Activated T-cell treated with anti-CD3 and anti-CD28 coated beads, Interleukin-2, amount 50 U/mL, for 4 hours (primary cell): ENCODE measurements at regions not wholly inside any gene's neighbourhood (a gene's known extent, or its start where the extent isn't known, plus 50 kb on each side); places are given as distances from the start of the nearest gene placed in this dataset.
A peak's percentile ranks its signal among the peaks of the same experiment; 100 is the strongest.

Experiments
- ATAC-seq, 2 donors: fragments of 200-7000 bp; cut with Tn5 transposase; one replicate each; pipeline ENCODE4 v1.10.0; 2021
- DNase-seq: peaks from one replicate; pipeline ENCODE4 v3.0.0-alpha.2; 2020
- H3K27me3 Mint-ChIP-seq: one replicate; pipeline ENCODE4 v1.8.0; 2021; ENCODE audit warnings: low read depth, mixed read lengths
- H3K36me3 Mint-ChIP-seq: one replicate; pipeline ENCODE4 v1.8.0; 2022; ENCODE audit warnings: mixed read lengths; ENCODE audit not compliant: insufficient read depth
- H3K4me1 Mint-ChIP-seq: one replicate; pipeline ENCODE4 v1.8.0; 2021; ENCODE audit warnings: low read depth, mixed read lengths
- H3K4me3 Mint-ChIP-seq: one replicate; pipeline ENCODE4 v1.8.0; 2021; ENCODE audit warnings: mild to moderate bottlenecking, moderate library complexity, mixed read lengths
- H3K9me3 Mint-ChIP-seq: one replicate; pipeline ENCODE4 v1.8.0; 2021; ENCODE audit warnings: mixed read lengths

DNA sequence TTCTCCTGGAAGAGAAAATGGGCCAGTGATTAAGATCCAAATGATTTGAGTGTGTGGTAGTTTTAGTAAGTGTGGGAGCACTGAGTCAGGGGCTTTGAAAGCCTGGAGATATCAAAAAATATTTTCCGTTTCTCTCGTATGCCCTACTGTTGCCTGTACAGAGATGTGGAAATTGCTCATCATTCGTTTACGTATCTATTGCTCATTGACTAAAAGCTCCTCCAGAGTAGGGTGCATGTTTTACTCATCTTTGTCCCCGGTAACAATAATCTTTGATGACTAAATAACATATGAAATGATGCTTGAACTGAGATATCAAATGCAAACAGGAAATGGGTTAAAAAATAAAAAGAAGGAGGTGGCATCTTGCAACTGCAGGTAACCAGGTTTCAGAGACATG, 114.2 kb upstream of the FST start:
- no peaks in the 10 kb centered on the region for H3K9me3 Mint-ChIP-seq
- no peaks in the 10 kb centered on the region for H3K27me3 Mint-ChIP-seq
- H3K4me3 Mint-ChIP-seq, result no peak overlapping the region
- no peaks in the 10 kb centered on the region for H3K36me3 Mint-ChIP-seq
- ATAC-seq, result peak; percentile 78 to 81
- DNase-seq, result no peak
- peaks cover 3% of the 10 kb centered on the region for H3K4me1 Mint-ChIP-seq

DNA sequence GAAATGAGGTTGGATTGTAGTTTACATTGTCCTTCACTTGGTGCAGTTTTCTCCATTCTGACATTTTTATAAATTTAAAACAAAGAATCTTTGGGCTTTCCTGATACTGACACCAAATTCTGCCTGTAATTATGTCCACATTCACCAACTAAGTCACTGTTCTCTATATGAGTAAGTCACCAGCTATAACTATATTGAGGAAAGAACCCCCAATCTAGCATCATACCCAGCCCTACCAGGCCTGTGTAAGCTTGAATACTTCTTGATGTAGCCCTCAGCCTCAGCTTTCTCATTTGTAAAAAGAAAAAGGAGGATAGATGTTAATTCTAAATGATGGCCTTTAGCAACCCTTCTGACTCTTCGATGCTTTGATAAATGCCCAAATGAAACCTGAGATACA, 112.7 kb upstream of the FST start:
- ATAC-seq, result no peak
- H3K36me3 Mint-ChIP-seq, result no peaks in the 10 kb centered on the region

DNA sequence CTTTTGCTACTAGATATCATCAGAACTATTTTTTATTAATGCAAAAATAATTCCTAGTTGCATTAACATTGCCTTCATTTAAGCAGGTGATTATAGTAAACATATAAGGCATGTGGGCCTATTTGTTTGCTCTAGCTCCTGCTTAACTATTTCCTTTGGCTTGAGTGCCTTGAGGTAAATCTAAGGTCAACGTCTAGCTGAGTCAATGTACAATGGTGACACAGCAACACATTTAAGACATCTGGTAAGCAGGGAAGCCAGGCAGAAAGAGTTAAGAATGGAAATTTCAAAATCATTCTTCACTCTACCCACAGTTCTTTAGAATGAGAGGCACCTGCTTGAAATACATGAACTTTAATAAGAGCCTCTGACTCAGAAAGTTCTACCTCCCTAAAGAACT, 111.9 kb upstream of the FST start:
- Mint-ChIP-seq H3K36me3 (no peaks in the 10 kb centered on the region), H3K9me3 (no peaks in the 10 kb centered on the region), H3K4me1 (peaks cover 3% of the 10 kb centered on the region), H3K27me3 (peaks cover 4% of the 10 kb centered on the region), H3K4me3 (no peak overlapping the region)
- DNase-seq, result no peak
- ATAC-seq, result no peak

More for the DNA sequence above, 112.7 kb upstream of the FST start:
- H3K4me1 Mint-ChIP-seq, result peaks cover 3% of the 10 kb centered on the region
- no peak for DNase-seq
- H3K4me3 Mint-ChIP-seq, result no peak overlapping the region
- H3K27me3 Mint-ChIP-seq, result peaks cover 4% of the 10 kb centered on the region
- H3K9me3 Mint-ChIP-seq, result no peaks in the 10 kb centered on the region

DNA sequence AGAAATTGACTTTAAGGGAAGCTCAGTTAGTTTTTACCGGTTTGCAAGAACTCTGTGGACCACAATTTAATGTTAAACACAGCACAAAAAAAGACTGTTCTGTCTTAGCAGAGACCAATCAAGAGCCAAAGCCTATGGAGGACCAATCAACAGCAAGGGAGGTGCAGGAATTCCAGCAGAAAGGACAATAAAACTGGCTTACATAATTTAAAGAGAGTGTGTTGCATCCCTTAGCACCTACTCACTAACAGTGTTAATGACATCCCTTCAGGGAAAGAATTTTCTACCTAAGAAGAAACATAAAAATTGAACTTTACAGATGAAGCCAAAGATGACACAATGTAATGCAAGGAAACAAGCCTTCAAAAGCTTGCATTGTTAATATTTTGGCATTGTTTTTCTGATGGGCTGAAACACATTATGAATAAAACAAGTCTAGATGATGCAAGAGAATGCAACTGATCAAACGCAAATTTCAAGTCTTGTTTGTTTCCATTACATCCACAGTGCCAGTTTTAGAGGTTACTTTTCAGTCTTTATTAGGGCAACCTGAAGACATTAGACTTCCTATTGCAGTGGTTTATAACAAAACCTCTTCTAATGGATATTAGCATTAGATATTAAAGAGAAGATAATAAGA, 111.3 kb upstream of the FST start:
- H3K36me3 Mint-ChIP-seq, result no peaks in the 10 kb centered on the region
- H3K9me3 Mint-ChIP-seq, result no peaks in the 10 kb centered on the region
- peaks cover 4% of the 10 kb centered on the region for H3K27me3 Mint-ChIP-seq
- no peak overlapping the region for H3K4me3 Mint-ChIP-seq
- DNase-seq (no peak), ATAC-seq (no peak)
- peaks cover 3% of the 10 kb centered on the region for H3K4me1 Mint-ChIP-seq

DNA sequence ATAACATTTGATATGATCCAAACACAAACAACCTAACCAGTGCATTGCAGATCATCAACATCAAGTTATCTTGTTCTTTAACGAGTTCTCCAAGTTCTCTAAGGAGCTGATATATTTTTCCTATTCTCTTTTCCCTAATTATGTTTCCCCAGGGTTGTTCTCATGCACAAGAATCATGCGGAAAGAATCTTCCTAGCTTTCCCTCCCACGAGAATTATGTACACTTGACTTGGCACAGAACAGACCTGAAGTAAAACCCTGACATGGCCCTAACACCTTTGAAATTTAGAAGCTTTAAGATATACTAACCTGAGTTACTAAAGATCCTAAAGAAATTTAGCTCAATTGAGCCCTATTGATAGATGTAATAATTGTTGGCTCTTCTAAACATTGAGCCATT, 110.7 kb upstream of the FST start:
- no peaks in the 10 kb centered on the region for H3K36me3 Mint-ChIP-seq
- H3K4me1 Mint-ChIP-seq, result peaks cover 3% of the 10 kb centered on the region
- no peaks in the 10 kb centered on the region for H3K9me3 Mint-ChIP-seq
- peaks cover 4% of the 10 kb centered on the region for H3K27me3 Mint-ChIP-seq
- no peak overlapping the region for H3K4me3 Mint-ChIP-seq
- ATAC-seq (no peak), DNase-seq (no peak)

DNA sequence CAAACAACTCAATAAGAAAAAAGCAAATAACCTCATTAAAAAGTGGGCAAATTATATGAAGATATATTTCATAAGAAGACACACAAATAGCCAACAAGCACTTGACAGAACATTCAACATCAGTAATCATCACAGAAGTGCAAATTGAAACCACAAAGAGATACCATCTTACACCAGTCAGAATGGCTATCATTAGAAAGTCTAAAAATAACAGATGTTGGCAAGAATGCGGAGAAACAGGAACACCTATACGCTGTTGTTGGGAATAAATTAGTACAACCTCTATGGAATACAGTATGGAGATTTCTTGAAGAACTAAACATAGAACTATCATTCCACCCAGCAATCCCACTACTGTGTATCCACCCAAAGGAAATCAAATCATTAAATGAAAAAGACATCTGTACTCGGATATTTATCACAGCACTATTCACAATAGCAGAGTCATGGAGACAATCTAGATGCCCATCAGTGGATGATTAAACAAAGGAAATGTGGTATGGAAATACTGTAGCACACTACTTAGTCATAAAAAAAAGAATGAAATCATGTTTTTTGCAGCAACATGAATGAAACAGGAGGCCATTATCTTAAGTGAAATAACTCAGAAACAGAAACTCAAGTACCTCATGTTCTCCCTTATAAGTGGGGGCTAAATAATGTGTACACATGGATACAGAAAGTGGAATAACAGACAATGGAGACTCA, 106.8 kb upstream of the FST start:
- DNase-seq (no peak), ATAC-seq (peak; percentile 46 to 55)
- Mint-ChIP-seq H3K27me3 (peaks cover 4% of the 10 kb centered on the region), H3K36me3 (no peaks in the 10 kb centered on the region), H3K9me3 (no peaks in the 10 kb centered on the region), H3K4me3 (no peak overlapping the region), H3K4me1 (no peaks in the 10 kb centered on the region)

DNA sequence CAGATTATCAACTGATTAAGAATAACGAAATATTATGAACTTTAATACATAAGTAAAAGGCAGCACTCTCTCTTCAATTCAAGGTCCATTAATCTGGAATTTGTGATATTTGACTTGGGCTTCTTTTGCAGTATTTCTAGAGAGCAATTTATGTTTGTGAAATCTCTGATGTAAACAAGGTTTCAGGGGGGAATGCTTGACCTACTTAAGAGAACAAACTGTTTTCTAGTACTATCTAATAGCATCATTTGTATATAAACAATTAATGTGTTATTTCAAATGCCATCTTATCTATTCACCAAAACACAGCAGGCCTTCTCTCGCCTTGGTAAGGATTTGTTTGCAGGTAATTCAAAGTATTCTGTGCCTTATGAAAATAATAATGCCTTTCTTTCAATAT, 103.6 kb upstream of the FST start:
- ATAC-seq (no peak), DNase-seq (no peak)
- peaks cover 4% of the 10 kb centered on the region for H3K27me3 Mint-ChIP-seq
- no peaks in the 10 kb centered on the region for H3K4me1 Mint-ChIP-seq
- H3K4me3 Mint-ChIP-seq, result no peak overlapping the region
- no peaks in the 10 kb centered on the region for H3K9me3 Mint-ChIP-seq
- H3K36me3 Mint-ChIP-seq, result no peaks in the 10 kb centered on the region

DNA sequence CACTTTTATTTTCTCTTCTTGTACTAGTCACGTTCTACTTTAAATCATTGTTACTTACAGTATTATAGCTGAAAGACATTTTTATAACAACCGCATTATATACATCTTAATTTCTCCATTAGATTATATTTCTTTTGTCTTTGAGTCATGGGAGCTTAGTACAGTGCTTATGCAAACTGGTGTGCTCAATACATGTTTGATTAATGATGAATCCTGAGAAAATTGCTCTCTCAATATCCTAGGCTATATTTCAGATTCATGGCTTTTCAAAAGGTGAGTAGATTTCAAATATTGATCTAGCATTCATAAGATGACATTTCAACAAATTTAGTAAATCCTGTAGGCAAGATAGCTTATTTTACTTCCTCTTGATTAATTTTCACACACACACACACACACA, 102.2 kb upstream of the FST start:
- Mint-ChIP-seq H3K4me3 (no peak overlapping the region), H3K4me1 (no peaks in the 10 kb centered on the region), H3K27me3 (no peaks in the 10 kb centered on the region), H3K36me3 (no peaks in the 10 kb centered on the region), H3K9me3 (no peaks in the 10 kb centered on the region)
- no peak for DNase-seq
- no peak for ATAC-seq

DNA sequence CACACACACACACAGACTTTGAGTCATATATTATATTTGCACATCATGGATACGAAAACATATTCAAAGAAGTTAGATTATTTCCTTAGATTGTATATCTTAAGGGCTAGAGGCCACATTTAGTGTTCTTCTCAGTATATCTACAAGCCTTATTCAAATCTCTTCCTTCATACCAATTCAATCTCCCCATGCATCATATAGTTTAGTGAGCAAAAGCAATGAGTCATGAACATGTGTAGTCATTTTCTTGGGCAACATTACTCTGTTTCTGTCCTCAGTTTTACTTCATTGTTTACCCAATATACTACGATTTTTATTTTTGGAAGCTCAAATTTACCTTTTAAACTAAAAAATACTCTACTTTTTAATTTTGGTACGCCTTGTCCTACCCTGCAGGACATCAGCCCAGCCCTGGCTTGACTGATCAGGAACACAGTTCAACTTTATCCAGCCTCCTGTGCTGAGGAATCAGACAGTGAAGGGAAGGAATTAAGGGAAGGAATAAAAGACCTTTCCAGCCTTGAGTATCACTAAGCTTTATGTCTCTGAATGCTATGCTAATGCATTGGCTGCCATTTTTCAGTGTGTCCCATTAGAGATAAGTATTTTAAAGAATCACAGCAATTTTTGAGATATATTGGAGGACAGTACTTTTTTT, 101.7 kb upstream of the FST start:
- no peaks in the 10 kb centered on the region for H3K36me3 Mint-ChIP-seq
- H3K4me1 Mint-ChIP-seq, result no peaks in the 10 kb centered on the region
- no peak overlapping the region for H3K4me3 Mint-ChIP-seq
- no peaks in the 10 kb centered on the region for H3K27me3 Mint-ChIP-seq
- no peaks in the 10 kb centered on the region for H3K9me3 Mint-ChIP-seq
- ATAC-seq (peak in 1 of 2 donors; percentile 28), DNase-seq (no peak)

DNA sequence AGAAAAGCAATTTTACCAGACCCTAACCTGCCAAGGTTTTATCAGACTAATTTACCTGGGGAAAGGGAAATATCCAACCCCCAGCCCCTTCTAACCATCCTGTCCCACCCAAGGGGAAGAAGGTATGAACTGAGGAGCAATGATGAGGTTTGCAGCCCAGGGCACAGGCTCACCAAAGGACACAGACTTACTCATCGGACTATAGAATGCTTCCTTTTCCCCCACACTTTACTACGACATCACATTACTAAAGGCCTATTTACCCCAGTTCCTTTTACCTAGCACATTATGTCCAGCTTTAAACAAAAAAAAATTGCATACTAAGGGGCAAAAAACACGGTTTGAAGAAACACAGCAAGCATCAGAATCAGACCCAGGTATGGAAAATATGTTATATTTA, 94.1 kb upstream of the FST start:
- Mint-ChIP-seq H3K9me3 (peaks cover 13% of the 10 kb centered on the region), H3K36me3 (no peaks in the 10 kb centered on the region), H3K27me3 (peaks cover 1% of the 10 kb centered on the region), H3K4me3 (no peak overlapping the region), H3K4me1 (no peaks in the 10 kb centered on the region)
- DNase-seq (no peak), ATAC-seq (no peak)

DNA sequence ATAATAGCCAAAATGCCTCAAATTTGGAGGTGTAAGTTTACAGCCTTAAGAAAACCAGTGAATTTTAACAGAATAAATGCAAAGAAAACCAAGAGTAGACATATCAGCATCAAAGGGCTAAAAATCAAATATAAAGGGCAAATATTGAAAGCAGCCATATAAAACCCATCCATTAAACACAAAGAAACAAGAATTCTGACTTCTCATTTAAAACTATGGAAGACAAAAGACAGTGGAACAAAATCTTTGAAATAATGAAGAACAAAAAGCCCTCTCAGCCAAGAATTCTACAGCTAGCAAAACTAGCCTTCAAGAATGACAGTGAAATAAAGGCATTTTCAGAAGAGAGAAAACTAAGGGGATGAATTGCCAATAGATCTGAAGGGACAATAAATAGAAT, 91.3 kb upstream of the FST start:
- H3K4me1 Mint-ChIP-seq, result no peaks in the 10 kb centered on the region
- H3K27me3 Mint-ChIP-seq, result peaks cover 1% of the 10 kb centered on the region
- no peak overlapping the region for H3K4me3 Mint-ChIP-seq
- ATAC-seq (no peak), DNase-seq (no peak)
- H3K36me3 Mint-ChIP-seq, result no peaks in the 10 kb centered on the region
- peaks cover 13% of the 10 kb centered on the region for H3K9me3 Mint-ChIP-seq

DNA sequence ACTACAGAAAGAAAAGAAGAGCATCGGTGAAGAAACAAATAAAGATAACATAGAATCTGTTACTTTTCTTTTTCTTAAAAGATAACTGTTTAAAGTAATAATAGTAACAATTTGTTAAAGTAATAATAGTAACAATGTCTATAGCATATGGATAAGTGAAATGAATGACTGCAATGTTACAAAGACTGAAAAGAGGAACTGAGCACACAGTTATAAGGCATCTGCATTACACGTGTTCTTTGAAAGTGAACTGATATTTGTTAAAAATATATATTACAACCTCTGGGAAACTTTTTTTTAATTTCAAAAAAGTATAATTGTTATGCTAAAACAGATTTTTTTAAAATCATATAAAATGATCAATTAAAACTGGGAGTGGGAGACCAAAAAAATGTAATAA, 88.4 kb upstream of the FST start:
- Mint-ChIP-seq H3K27me3 (no peaks in the 10 kb centered on the region), H3K4me1 (no peaks in the 10 kb centered on the region), H3K9me3 (peaks cover 13% of the 10 kb centered on the region), H3K4me3 (no peak overlapping the region), H3K36me3 (no peaks in the 10 kb centered on the region)
- ATAC-seq (no peak), DNase-seq (no peak)

DNA sequence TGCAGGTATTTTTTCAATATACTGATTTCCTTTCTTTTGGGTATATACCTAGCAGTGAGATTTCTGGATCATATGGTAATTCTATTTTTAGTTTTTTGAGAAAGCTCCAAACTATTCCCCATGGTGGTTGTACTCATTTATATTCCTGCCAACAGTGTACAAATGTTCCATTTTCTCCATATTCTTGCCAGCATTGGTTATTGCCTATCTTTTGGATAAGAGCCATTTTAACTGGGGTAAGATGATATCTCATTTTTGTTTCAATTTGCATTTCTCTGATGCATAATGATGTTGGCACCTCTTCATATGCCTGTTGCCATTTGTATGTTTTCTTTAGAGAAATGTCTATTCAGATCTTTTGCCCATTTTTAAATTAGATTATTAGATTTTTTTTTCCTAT, 85.6 kb upstream of the FST start:
- no peak overlapping the region for H3K4me3 Mint-ChIP-seq
- DNase-seq (no peak), ATAC-seq (no peak)
- no peaks in the 10 kb centered on the region for H3K36me3 Mint-ChIP-seq
- H3K27me3 Mint-ChIP-seq, result peaks cover 3% of the 10 kb centered on the region
- H3K4me1 Mint-ChIP-seq, result no peaks in the 10 kb centered on the region
- H3K9me3 Mint-ChIP-seq, result no peaks in the 10 kb centered on the region

DNA sequence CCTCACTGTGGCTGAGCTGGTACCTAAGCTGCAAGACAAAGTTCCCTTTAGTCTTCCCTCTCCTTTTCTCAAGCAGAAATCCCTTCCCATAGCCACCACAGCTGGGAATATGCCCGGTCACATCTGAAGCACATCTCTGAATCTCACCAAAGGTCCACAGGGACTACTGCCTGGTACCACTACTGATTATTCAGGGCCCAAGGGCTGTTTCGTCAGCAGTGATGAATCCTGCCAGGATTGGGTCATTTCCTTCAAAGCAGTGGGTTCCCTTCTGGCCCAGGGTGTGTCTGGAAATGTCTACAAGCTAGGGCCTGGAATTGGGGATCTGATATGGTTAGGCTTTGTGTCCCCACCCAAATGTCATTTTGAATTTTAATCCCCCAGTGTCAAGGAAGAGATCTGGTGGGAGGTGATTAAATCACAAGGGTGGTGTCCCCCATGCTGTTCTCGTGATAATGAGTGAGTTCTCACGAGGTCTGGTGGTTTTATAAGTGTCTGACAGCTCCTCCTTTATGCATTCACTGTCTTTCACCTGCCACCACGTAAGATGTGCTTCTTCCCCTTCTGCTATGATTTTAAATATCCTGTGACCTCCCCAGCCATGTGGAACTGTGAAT, 83.2 kb upstream of the FST start:
- H3K9me3 Mint-ChIP-seq, result peaks cover 3% of the 10 kb centered on the region
- no peaks in the 10 kb centered on the region for H3K4me1 Mint-ChIP-seq
- DNase-seq, result no peak
- H3K27me3 Mint-ChIP-seq, result peaks cover 4% of the 10 kb centered on the region
- no peak for ATAC-seq
- no peaks in the 10 kb centered on the region for H3K36me3 Mint-ChIP-seq
- no peak overlapping the region for H3K4me3 Mint-ChIP-seq

DNA sequence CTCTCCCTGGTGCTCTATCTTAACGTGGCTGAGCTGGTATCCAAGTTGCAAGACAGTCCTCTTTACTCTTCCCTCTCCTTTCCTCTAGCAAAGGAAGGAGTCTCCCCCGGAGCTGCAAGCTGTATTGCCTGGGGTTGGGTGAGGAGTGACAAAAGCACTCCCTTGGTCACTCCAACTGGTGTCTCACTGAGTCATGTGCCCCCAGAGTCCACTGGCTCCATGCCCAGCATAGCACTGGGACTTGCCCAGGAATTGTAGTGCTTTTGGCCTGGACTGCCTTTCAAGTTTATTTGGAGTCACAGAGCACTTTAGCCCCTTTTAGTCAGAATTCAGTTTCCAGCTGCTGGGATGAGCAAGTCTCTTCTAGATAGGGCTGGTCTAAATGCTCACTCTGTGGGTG, 82.6 kb upstream of the FST start:
- peaks cover 4% of the 10 kb centered on the region for H3K27me3 Mint-ChIP-seq
- peaks cover 3% of the 10 kb centered on the region for H3K9me3 Mint-ChIP-seq
- DNase-seq (no peak), ATAC-seq (no peak)
- H3K4me3 Mint-ChIP-seq, result no peak overlapping the region
- H3K36me3 Mint-ChIP-seq, result no peaks in the 10 kb centered on the region
- H3K4me1 Mint-ChIP-seq, result no peaks in the 10 kb centered on the region
